ENCODE measurements at regions not wholly inside any gene's neighbourhood (a gene's known extent, or its start where the extent isn't known, plus 50 kb on each side); places are given as distances from the start of the nearest gene placed in this dataset.

DNA sequence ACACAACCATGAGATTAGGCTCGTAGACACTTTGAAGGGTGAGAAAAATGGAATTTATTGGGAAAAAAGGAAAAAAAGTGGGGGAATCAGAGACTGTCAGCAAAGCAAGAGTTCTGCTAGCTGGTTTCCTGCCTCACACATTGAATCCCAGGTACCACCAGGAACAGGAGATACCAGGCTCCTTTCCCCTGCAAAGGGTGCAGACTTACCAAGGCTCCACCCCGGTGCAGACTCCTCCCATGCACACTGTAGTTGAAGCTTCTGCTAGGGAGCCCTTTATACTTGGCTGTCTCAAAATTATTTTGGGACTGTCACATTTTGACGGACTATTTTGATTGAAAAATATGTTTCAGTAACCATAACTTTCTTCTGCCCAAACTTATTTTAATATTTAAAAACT is 819.9 kb upstream of the GBE1 start (continued):
- no peak for TF ChIP-seq ARNTL (CRISPR knock-in tag; IDR thresholded peaks at IDR 0.05; ENCODE audit: borderline replicate concordance, low read depth)
- no peak for TF ChIP-seq ZNF70 (CRISPR knock-in tag; IDR thresholded peaks at IDR 0.05)
- TF ChIP-seq ZC3H10 (CRISPR knock-in tag; IDR thresholded peaks at IDR 0.05), result no peak
- TF ChIP-seq, protein P1, sequence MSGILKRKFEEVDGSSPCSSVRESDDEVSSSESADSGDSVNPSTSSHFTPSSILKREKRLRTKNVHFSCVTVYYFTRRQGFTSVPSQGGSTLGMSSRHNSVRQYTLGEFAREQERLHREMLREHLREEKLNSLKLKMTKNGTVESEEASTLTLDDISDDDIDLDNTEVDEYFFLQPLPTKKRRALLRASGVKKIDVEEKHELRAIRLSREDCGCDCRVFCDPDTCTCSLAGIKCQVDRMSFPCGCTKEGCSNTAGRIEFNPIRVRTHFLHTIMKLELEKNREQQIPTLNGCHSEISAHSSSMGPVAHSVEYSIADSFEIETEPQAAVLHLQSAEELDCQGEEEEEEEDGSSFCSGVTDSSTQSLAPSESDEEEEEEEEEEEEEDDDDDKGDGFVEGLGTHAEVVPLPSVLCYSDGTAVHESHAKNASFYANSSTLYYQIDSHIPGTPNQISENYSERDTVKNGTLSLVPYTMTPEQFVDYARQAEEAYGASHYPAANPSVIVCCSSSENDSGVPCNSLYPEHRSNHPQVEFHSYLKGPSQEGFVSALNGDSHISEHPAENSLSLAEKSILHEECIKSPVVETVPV (CRISPR knock-in tag; IDR thresholded peaks at IDR 0.05), result no peak
- no peak for TF ChIP-seq ZFP30 (CRISPR knock-in tag; IDR thresholded peaks at IDR 0.05)

DNA sequence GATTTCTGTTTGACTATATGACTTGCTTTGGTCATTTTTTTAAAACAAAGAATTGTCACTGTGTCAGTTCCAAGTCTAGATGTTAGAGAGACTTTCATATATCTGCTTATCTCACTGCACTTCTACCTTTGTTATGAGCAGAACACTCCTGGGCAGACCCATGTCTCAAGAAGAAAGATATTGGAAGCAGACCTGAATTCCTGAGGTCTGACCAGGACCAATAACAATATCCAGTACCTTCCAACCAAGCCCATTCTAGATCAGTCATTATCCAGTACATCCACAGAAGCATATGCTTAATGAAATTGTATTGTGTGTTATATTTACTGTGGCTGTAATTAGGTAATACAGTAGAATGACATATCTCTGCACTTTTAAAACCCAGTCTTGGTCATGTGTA is 811.3 kb upstream of the GBE1 start:
- no peak for ATAC-seq
- TF ChIP-seq ZNF565 (CRISPR knock-in tag; conservative IDR thresholded peaks at IDR 0.05; ENCODE audit: low read depth) (no peak), GLIS3 (CRISPR knock-in tag; IDR thresholded peaks at IDR 0.05) (no peak), PPARA (CRISPR knock-in tag; IDR thresholded peaks at IDR 0.05; ENCODE audit: borderline replicate concordance) (no peak), ZFP3 (CRISPR knock-in tag; IDR thresholded peaks at IDR 0.05) (no peak)
- TF ChIP-seq, protein P2, sequence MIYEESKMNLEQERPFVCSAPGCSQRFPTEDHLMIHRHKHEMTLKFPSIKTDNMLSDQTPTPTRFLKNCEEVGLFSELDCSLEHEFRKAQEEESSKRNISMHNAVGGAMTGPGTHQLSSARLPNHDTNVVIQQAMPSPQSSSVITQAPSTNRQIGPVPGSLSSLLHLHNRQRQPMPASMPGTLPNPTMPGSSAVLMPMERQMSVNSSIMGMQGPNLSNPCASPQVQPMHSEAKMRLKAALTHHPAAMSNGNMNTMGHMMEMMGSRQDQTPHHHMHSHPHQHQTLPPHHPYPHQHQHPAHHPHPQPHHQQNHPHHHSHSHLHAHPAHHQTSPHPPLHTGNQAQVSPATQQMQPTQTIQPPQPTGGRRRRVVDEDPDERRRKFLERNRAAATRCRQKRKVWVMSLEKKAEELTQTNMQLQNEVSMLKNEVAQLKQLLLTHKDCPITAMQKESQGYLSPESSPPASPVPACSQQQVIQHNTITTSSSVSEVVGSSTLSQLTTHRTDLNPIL (CRISPR knock-in tag; IDR thresholded peaks at IDR 0.05; ENCODE audit: low read depth), result no peak
- TF ChIP-seq, protein P3, sequence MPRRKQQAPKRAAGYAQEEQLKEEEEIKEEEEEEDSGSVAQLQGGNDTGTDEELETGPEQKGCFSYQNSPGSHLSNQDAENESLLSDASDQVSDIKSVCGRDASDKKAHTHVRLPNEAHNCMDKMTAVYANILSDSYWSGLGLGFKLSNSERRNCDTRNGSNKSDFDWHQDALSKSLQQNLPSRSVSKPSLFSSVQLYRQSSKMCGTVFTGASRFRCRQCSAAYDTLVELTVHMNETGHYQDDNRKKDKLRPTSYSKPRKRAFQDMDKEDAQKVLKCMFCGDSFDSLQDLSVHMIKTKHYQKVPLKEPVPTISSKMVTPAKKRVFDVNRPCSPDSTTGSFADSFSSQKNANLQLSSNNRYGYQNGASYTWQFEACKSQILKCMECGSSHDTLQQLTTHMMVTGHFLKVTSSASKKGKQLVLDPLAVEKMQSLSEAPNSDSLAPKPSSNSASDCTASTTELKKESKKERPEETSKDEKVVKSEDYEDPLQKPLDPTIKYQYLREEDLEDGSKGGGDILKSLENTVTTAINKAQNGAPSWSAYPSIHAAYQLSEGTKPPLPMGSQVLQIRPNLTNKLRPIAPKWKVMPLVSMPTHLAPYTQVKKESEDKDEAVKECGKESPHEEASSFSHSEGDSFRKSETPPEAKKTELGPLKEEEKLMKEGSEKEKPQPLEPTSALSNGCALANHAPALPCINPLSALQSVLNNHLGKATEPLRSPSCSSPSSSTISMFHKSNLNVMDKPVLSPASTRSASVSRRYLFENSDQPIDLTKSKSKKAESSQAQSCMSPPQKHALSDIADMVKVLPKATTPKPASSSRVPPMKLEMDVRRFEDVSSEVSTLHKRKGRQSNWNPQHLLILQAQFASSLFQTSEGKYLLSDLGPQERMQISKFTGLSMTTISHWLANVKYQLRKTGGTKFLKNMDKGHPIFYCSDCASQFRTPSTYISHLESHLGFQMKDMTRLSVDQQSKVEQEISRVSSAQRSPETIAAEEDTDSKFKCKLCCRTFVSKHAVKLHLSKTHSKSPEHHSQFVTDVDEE (CRISPR knock-in tag; IDR thresholded peaks at IDR 0.05), result no peak

DNA sequence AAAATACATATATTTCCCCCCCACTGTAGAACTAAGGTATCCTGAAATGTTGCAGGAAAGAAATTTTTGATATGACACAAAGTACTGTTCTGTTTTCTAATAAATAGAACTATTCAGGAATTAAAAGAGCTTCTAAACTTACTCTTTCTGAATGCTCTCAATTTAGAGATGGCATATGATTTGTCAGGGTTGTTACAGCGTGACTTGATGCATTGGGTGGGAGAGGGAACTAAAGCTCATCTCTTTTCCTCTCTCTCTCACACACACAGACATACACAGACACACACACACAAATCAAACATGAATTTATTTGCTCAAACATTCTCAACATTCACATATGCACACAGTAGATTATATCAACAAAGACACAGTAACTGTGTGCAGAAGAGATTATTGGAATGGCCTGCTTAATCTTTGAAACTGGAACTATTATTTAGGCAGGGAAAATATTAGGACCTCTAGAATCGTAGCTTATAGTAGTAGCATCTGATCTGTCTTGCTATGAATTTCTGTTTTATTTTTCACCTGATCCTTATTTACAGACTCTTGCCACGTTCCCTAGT is 807.4 kb upstream of the GBE1 start:
- no peak for TF ChIP-seq BACH2 (CRISPR knock-in tag; IDR thresholded peaks at IDR 0.05; ENCODE audit: borderline replicate concordance)
- TF ChIP-seq CSDC2 (CRISPR knock-in tag; IDR thresholded peaks at IDR 0.05), result no peak
- TF ChIP-seq OSR1 (CRISPR knock-in tag; IDR thresholded peaks at IDR 0.05), result no peak
- TF ChIP-seq PPARA (CRISPR knock-in tag; IDR thresholded peaks at IDR 0.05; ENCODE audit: borderline replicate concordance), result no peak
- TF ChIP-seq, protein P2 (CRISPR knock-in tag; IDR thresholded peaks at IDR 0.05; ENCODE audit: low read depth), result no peak
- no peak for TF ChIP-seq RARB (CRISPR knock-in tag; IDR thresholded peaks at IDR 0.05)
- TF ChIP-seq GLIS3 (CRISPR knock-in tag; IDR thresholded peaks at IDR 0.05), result no peak
- TF ChIP-seq ZNF565 (CRISPR knock-in tag; conservative IDR thresholded peaks at IDR 0.05; ENCODE audit: low read depth), result no peak
- TF ChIP-seq ZFP3 (CRISPR knock-in tag; IDR thresholded peaks at IDR 0.05), result no peak
- no peak for TF ChIP-seq TOX (CRISPR knock-in tag; IDR thresholded peaks at IDR 0.05; ENCODE audit: borderline replicate concordance)
- TF ChIP-seq, protein P3 (CRISPR knock-in tag; IDR thresholded peaks at IDR 0.05), result no peak
- TF ChIP-seq, protein P4, sequence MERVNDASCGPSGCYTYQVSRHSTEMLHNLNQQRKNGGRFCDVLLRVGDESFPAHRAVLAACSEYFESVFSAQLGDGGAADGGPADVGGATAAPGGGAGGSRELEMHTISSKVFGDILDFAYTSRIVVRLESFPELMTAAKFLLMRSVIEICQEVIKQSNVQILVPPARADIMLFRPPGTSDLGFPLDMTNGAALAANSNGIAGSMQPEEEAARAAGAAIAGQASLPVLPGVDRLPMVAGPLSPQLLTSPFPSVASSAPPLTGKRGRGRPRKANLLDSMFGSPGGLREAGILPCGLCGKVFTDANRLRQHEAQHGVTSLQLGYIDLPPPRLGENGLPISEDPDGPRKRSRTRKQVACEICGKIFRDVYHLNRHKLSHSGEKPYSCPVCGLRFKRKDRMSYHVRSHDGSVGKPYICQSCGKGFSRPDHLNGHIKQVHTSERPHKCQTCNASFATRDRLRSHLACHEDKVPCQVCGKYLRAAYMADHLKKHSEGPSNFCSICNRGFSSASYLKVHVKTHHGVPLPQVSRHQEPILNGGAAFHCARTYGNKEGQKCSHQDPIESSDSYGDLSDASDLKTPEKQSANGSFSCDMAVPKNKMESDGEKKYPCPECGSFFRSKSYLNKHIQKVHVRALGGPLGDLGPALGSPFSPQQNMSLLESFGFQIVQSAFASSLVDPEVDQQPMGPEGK (CRISPR knock-in tag; IDR thresholded peaks at IDR 0.05; ENCODE audit: borderline replicate concordance), result no peak
- TF ChIP-seq ARNTL (CRISPR knock-in tag; IDR thresholded peaks at IDR 0.05; ENCODE audit: borderline replicate concordance, low read depth), result no peak
- no peak for ATAC-seq
